GM18951 (cell line): ENCODE measurements at regions not wholly inside any gene's neighbourhood (a gene's known extent, or its start where the extent isn't known, plus 50 kb on each side); places are given as distances from the start of the nearest gene placed in this dataset.

Experiments
- POLR2A ChIP-seq: IDR thresholded peaks from 4 replicates; pipeline ENCODE4 v1.6.1; 2011; ENCODE audit warnings: mild to moderate bottlenecking; ENCODE audit not compliant: insufficient read length, insufficient read depth; ENCODE audit errors: extremely low read depth
- in situ Hi-C: fragments of 300-500 bp; cut with MboI; formaldehyde crosslinking; loops from one replicate; pipeline ENCODE4 v1.12.0; 2022; ENCODE audit warnings: low sequenced_read_pairs, mixed read lengths, inconsistent platforms; ENCODE audit not compliant: unreplicated experiment

- no peak for TF ChIP-seq POLR2A
- in situ Hi-C loops: no loop called here
Measured at GRCh38 chr6:106918115-106918514, 56.4 kb downstream of the CD24 start.

GRCh38 chr6:106916891-106917290, 57.6 kb downstream of the CD24 start:
- no peak for TF ChIP-seq POLR2A

GRCh38 chr6:106913676-106914280, 60.8 kb downstream of the CD24 start:
- in situ Hi-C loops: no loop called here
- TF ChIP-seq POLR2A: no peak

More at GRCh38 chr6:106916891-106917290, 57.6 kb downstream of the CD24 start:
- in situ Hi-C loops: no loop called here

GRCh38 chr6:106913111-106913510, 61.4 kb downstream of the CD24 start:
- in situ Hi-C loops: no loop called here
- no peak for TF ChIP-seq POLR2A

GRCh38 chr6:106912091-106912490, 62.4 kb downstream of the CD24 start:
- in situ Hi-C loops: no loop called here
- TF ChIP-seq POLR2A: no peak

GRCh38 chr6:106910999-106911949, 63.3 kb downstream of the CD24 start:
- in situ Hi-C loops: no loop called here
- no peak for TF ChIP-seq POLR2A

- in situ Hi-C loops: loop anchor here (10.0 kb wide), 1 partner anchor 544 kb away; the partner anchor contains the start of gene CRYBG1
Measured at GRCh38 chr6:106908386-106908840, 66.1 kb downstream of the CD24 start.

GRCh38 chr6:106907754-106908153, 66.8 kb downstream of the CD24 start:
- in situ Hi-C loops: loop anchor here (10.0 kb wide), 1 partner anchor 543 kb away; the partner anchor contains the start of gene CRYBG1

More at GRCh38 chr6:106908386-106908840, 66.1 kb downstream of the CD24 start:
- TF ChIP-seq POLR2A: no peak

GRCh38 chr6:106906232-106906631, 68.3 kb downstream of the CD24 start:
- no peak for TF ChIP-seq POLR2A
- in situ Hi-C loops: loop anchor here (10.0 kb wide), 1 partner anchor 541 kb away; the partner anchor contains the start of gene CRYBG1

More at GRCh38 chr6:106907754-106908153, 66.8 kb downstream of the CD24 start:
- no peak for TF ChIP-seq POLR2A

GRCh38 chr6:106903299-106903698, 71.2 kb downstream of the CD24 start:
- in situ Hi-C loops: loop anchor here (10.0 kb wide), 1 partner anchor 538 kb away; the partner anchor contains the start of gene CRYBG1
- TF ChIP-seq POLR2A: no peak

GRCh38 chr6:106901062-106901461, 73.5 kb downstream of the CD24 start:
- in situ Hi-C loops: loop anchor here (10.0 kb wide), 1 partner anchor 536 kb away; the partner anchor contains the start of gene CRYBG1
- TF ChIP-seq POLR2A: no peak

- TF ChIP-seq POLR2A: no peak
- in situ Hi-C loops: loop anchor here (10.0 kb wide), 1 partner anchor 535 kb away; the partner anchor contains the start of gene CRYBG1
Measured at GRCh38 chr6:106899697-106900096, 74.8 kb downstream of the CD24 start.

- no peak for TF ChIP-seq POLR2A
- in situ Hi-C loops: no loop called here
Measured at GRCh38 chr6:106897580-106897979, 76.9 kb downstream of the CD24 start.
